Mesenchymal stem cell (in vitro differentiated cells and primary cell): ENCODE measurements at regions not wholly inside any gene's neighbourhood (a gene's known extent, or its start where the extent isn't known, plus 50 kb on each side); places are given as distances from the start of the nearest gene placed in this dataset.

Experiments
- DNase-seq: peaks from one replicate; pipeline ENCODE4 v3.0.0-alpha.2; 2013
- H2AFZ ChIP-seq: one replicate; pipeline ENCODE4 v1.6.1; 2013; ENCODE audit warnings: low read depth, mild to moderate bottlenecking, control low read depth, inconsistent platforms, low read length, moderate library complexity
- H2AK5ac ChIP-seq: 2 replicates; pipeline ENCODE4 v1.6.1; 2013; ENCODE audit warnings: low read length, moderate library complexity, mild to moderate bottlenecking, inconsistent platforms; ENCODE audit not compliant: severe bottlenecking
- H2BK120ac ChIP-seq: one replicate; pipeline ENCODE4 v1.6.1; 2013; ENCODE audit warnings: low read depth, mild to moderate bottlenecking, inconsistent platforms, low read length, moderate library complexity
- H2BK12ac ChIP-seq, 2 experiments: one replicate each; pipeline ENCODE4 v1.6.1; 2013; ENCODE audit warnings: inconsistent platforms in 2 of 2, low read length in 2 of 2, mild to moderate bottlenecking in 2 of 2, moderate library complexity in 2 of 2, control low read depth in 1 of 2
- H2BK15ac ChIP-seq: one replicate; pipeline ENCODE4 v1.6.1; 2013; ENCODE audit warnings: mild to moderate bottlenecking, low read depth, inconsistent platforms; ENCODE audit not compliant: poor library complexity, severe bottlenecking
- H2BK5ac ChIP-seq: 2 replicates; pipeline ENCODE4 v1.6.1; 2013; ENCODE audit warnings: low read depth, mild to moderate bottlenecking, low read length, control low read depth, inconsistent platforms; ENCODE audit not compliant: poor library complexity, severe bottlenecking
- H3K14ac ChIP-seq, 2 experiments: one replicate each; pipeline ENCODE4 v1.6.1; 2013; ENCODE audit warnings: inconsistent platforms in 2 of 2, low read length in 2 of 2, control low read depth in 1 of 2, mild to moderate bottlenecking in 1 of 2, moderate library complexity in 1 of 2
- H3K18ac ChIP-seq, 2 experiments: one replicate each; pipeline ENCODE4 v1.6.1; 2013; ENCODE audit warnings: inconsistent platforms in 2 of 2, low read length in 2 of 2, control low read depth in 1 of 2, low read depth in 1 of 2, mild to moderate bottlenecking in 1 of 2
- H3K23ac ChIP-seq, 2 experiments: one replicate each; pipeline ENCODE4 v1.6.1; 2013; ENCODE audit warnings: inconsistent platforms in 2 of 2, low read length in 2 of 2, mild to moderate bottlenecking in 2 of 2, moderate library complexity in 2 of 2, control low read depth in 1 of 2
- H3K27ac ChIP-seq: 2 replicates; pipeline ENCODE4 v1.5.1; 2013; ENCODE audit warnings: mild to moderate bottlenecking, moderate library complexity, low read length, control low read depth, inconsistent platforms; ENCODE audit not compliant: poor library complexity, severe bottlenecking
- H3K27me3 ChIP-seq, 2 experiments: 2 replicates each; pipeline versions ENCODE4 v1.6.1 to v1.7.0; 2013; ENCODE audit warnings: low read length in 2 of 2, mild to moderate bottlenecking in 2 of 2, moderate library complexity in 2 of 2, control low read depth in 1 of 2, inconsistent platforms in 1 of 2; ENCODE audit not compliant: control insufficient read depth in 1 of 2, insufficient read depth in 1 of 2
- H3K36me3 ChIP-seq, 2 experiments: 2 replicates each; pipeline versions ENCODE4 v1.6.1 to v1.7.0; 2013; ENCODE audit warnings: low read length in 2 of 2, control low read depth in 1 of 2, inconsistent platforms in 1 of 2, low read depth in 1 of 2, mild to moderate bottlenecking in 1 of 2; ENCODE audit not compliant: insufficient read depth in 2 of 2, control insufficient read depth in 1 of 2
- H3K4ac ChIP-seq, 2 experiments: one replicate each; pipeline ENCODE4 v1.6.1; 2013; ENCODE audit warnings: inconsistent platforms in 2 of 2, low read length in 2 of 2, mild to moderate bottlenecking in 2 of 2, moderate library complexity in 2 of 2, control low read depth in 1 of 2, low read depth in 1 of 2
- H3K4me1 ChIP-seq: 2 replicates; pipeline ENCODE4 v1.6.1; 2013; ENCODE audit warnings: low read depth, low read length, control low read depth; ENCODE audit not compliant: control insufficient read depth, insufficient read depth
- H3K4me2 ChIP-seq: 2 replicates; pipeline ENCODE4 v1.6.1; 2013; ENCODE audit warnings: low read length, mild to moderate bottlenecking, inconsistent platforms; ENCODE audit not compliant: poor library complexity, severe bottlenecking
- H3K4me3 ChIP-seq, 2 experiments: 2 replicates each; pipeline versions ENCODE4 v1.5.1 to v1.7.0; 2013; ENCODE audit warnings: low read length in 2 of 2, mild to moderate bottlenecking in 2 of 2, control low read depth in 1 of 2, low read depth in 1 of 2; ENCODE audit not compliant: insufficient read depth in 1 of 2
- H3K79me1 ChIP-seq: replicated peaks from 2 replicates; pipeline ENCODE4 v1.6.1; 2013; ENCODE audit warnings: mild to moderate bottlenecking, control low read depth, low read length, inconsistent platforms; ENCODE audit not compliant: poor library complexity, severe bottlenecking
- H3K9ac ChIP-seq: 2 replicates; pipeline ENCODE4 v1.7.0; 2013; ENCODE audit warnings: mild to moderate bottlenecking, low read length, moderate library complexity
- H3K9me3 ChIP-seq: 2 replicates; pipeline ENCODE4 v1.7.0; 2013; ENCODE audit warnings: mild to moderate bottlenecking, low read length; ENCODE audit not compliant: control insufficient read depth
- H4K8ac ChIP-seq: one replicate; pipeline ENCODE4 v1.6.1; 2013; ENCODE audit warnings: inconsistent platforms, mild to moderate bottlenecking, low read length, moderate library complexity
- H4K91ac ChIP-seq: one replicate; pipeline ENCODE4 v1.6.1; 2013; ENCODE audit warnings: mild to moderate bottlenecking, low read length, inconsistent platforms
- WGBS: methylation state at CpG from one replicate; pipeline ENCODE4 v1.1.7; 2013; ENCODE audit warnings: mixed read lengths; 5-methylcytosine and 5-hydroxymethylcytosine counted together

GRCh38 chrX:125205918-125206665, 113.6 kb upstream of the TEX13C start:
- Histone ChIP-seq H4K91ac (no peak overlapping the region), H3K23ac (no peak overlapping the region), H3K14ac (no peak overlapping the region), H3K36me3 (no peaks in the 10 kb centered on the region), H2AK5ac (no peak overlapping the region), H2BK15ac (no peak overlapping the region), H3K27ac (peak overlapping the region; percentile 64), H2BK12ac (no peak overlapping the region), H3K9me3 (no peaks in the 10 kb centered on the region), H2AFZ (no peak overlapping the region), H3K27me3 (peaks cover 18 to 30% of the 10 kb centered on the region in 2 experiments), H3K4me1 (peaks cover 5% of the 10 kb centered on the region), H3K18ac (no peak overlapping the region), H3K9ac (peak overlapping the region; percentile 56), H3K79me1 (no peaks in the 10 kb centered on the region), H2BK120ac (no peak overlapping the region), H2BK5ac (no peak overlapping the region), H3K4ac (no peak overlapping the region), H4K8ac (no peak overlapping the region), H3K4me3 (peak overlapping the region; percentile 40 to 76), H3K4me2 (peak overlapping the region; percentile 79)
- WGBS = under 1% methylated on average over 14 of the region's 25 CpGs
- DNase-seq = no peak

DNA sequence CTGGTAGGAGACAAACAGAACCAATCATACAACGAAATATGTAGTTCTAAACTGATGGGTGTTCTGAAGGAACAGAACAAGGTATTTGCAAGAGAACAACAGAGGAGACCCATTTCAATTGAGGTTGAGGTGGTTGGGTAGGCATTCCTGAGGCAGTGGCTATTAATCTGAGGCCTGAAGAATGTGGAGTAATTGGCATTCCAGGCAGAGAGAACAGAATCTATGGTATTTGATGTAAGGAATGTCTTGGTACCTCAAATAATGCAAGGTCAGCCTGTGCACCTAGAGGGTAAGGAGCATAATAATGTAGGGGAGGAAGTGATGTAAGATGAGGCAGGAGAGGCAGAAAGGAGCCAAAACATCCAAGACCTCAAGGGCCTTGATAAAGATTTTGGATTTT, 109.5 kb upstream of the TEX13C start:
- no peak overlapping the region for H3K23ac ChIP-seq
- peaks cover 0 to 7% of the 10 kb centered on the region in 2 experiments for H3K27me3 ChIP-seq
- no peak overlapping the region for H2BK5ac ChIP-seq
- no peaks in the 10 kb centered on the region for H3K4me1 ChIP-seq
- no peak overlapping the region for H2BK15ac ChIP-seq
- no peaks in the 10 kb centered on the region for H3K9me3 ChIP-seq
- no peak overlapping the region for H3K4ac ChIP-seq
- no peak overlapping the region for H2AK5ac ChIP-seq
- H3K14ac ChIP-seq = no peak overlapping the region
- no peak overlapping the region for H2BK120ac ChIP-seq
- no peak overlapping the region for H3K4me2 ChIP-seq
- H3K36me3 ChIP-seq = no peaks in the 10 kb centered on the region
- no peak overlapping the region for H3K4me3 ChIP-seq
- no peaks in the 10 kb centered on the region for H3K79me1 ChIP-seq
- H3K27ac ChIP-seq = no peak overlapping the region
- no peak overlapping the region for H2AFZ ChIP-seq
- H3K18ac ChIP-seq = no peak overlapping the region
- no peak overlapping the region for H4K8ac ChIP-seq
- H3K9ac ChIP-seq = no peak overlapping the region
- no peak overlapping the region for H4K91ac ChIP-seq
- no peak overlapping the region for H2BK12ac ChIP-seq
- 63% methylated on average over 1 of the region's 1 CpG for WGBS
- no peak for DNase-seq

DNA sequence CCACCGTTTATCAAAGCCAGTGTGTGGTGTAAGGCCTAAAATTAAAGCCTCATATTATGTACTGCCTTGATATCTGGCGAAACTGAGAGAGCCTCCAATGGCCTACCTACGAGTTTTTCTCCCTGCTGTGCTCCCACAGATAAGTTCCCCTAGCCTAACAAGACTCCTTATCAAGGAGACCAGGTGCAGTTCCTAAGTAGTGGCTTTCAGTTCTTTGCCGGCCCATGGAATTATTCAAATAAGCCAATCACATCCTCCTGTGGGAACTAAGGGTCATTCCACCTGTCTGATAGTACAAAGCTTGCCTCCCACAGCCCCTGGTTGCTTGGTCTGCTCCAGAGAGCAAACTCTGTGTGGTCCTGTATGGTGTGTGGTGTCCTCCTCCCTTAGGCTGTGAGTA, 99.8 kb upstream of the TEX13C start:
- Histone ChIP-seq H4K91ac (no peak overlapping the region), H2BK120ac (no peak overlapping the region), H2BK15ac (no peak overlapping the region), H3K18ac (no peak overlapping the region), H3K9ac (no peak overlapping the region), H2BK12ac (no peak overlapping the region), H3K14ac (no peak overlapping the region), H3K23ac (no peak overlapping the region), H3K4me3 (no peak overlapping the region), H3K27me3 (no peaks in the 10 kb centered on the region), H3K79me1 (no peaks in the 10 kb centered on the region), H3K36me3 (no peaks in the 10 kb centered on the region), H4K8ac (no peak overlapping the region), H2AK5ac (no peak overlapping the region), H3K9me3 (peaks cover 3% of the 10 kb centered on the region), H3K4me1 (no peaks in the 10 kb centered on the region), H3K4me2 (no peak overlapping the region), H3K4ac (no peak overlapping the region), H2BK5ac (no peak overlapping the region), H3K27ac (no peak overlapping the region), H2AFZ (no peak overlapping the region)
- WGBS = 59% methylated on average over 4 of the region's 4 CpGs
- no peak for DNase-seq

- Histone ChIP-seq H2BK15ac (no peak overlapping the region), H4K91ac (no peak overlapping the region), H3K27ac (no peak overlapping the region), H3K14ac (no peak overlapping the region), H3K4ac (no peak overlapping the region), H3K79me1 (no peaks in the 10 kb centered on the region), H3K4me1 (no peaks in the 10 kb centered on the region), H2BK5ac (no peak overlapping the region), H3K4me3 (no peak overlapping the region), H2BK120ac (no peak overlapping the region), H3K27me3 (no peaks in the 10 kb centered on the region), H3K23ac (no peak overlapping the region), H2BK12ac (no peak overlapping the region), H3K18ac (no peak overlapping the region), H3K4me2 (no peak overlapping the region), H2AK5ac (no peak overlapping the region), H3K36me3 (no peaks in the 10 kb centered on the region), H3K9ac (no peak overlapping the region), H2AFZ (no peak overlapping the region), H4K8ac (no peak overlapping the region), H3K9me3 (no peaks in the 10 kb centered on the region)
- 60% methylated on average over 1 of the region's 1 CpG for WGBS
- DNase-seq = no peak
Measured at GRCh38 chrX:125236955-125237354, 82.7 kb upstream of the TEX13C start.
